GM03348 (cell line): ENCODE measurements at regions not wholly inside any gene's neighbourhood (a gene's known extent, or its start where the extent isn't known, plus 50 kb on each side); places are given as distances from the start of the nearest gene placed in this dataset.

Experiments used
- DNase-seq: peaks from one replicate; pipeline ENCODE4 v3.0.0; 2012; ENCODE audit warnings: low spot score

DNA sequence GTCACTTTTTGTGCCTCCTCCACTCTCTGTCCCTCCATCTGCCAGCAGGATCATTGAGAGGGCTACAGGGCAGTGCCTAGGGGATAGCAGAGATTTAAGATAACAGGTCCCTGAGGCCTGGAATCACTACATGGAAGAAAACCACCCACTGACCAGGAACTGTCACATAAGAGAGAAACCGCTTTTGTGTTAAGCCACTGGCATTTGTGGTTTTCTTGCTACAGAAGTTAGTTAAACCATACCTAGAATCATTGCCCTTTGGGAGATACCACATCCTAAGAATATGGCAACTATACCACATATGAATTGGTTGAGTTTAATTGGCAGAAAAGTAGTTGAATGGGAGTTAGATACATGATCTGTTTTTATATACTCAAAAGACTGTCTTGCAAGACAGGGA, 112.8 kb upstream of the LPP start:
- DNase-seq, result no peak

DNA sequence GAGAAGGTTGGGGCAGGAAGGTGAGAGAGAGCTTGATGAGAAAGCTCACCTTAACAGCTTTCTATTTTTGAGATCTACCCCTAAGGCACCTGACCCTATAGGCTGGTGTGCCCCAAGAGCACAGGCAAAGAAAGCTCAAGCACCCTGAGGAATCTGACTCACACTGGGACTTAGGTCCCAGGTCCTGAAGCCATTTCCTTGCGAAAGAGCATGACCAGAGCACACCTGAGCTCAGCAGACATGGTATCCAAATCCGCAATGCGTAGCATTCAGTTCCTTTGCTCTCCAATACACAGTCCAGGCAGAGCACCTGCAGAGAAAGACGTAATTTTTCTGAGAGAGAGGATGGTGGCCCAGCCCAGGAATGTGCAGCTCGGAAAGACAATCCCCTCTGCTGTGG, 112.1 kb upstream of the LPP start:
- no peak for DNase-seq

DNA sequence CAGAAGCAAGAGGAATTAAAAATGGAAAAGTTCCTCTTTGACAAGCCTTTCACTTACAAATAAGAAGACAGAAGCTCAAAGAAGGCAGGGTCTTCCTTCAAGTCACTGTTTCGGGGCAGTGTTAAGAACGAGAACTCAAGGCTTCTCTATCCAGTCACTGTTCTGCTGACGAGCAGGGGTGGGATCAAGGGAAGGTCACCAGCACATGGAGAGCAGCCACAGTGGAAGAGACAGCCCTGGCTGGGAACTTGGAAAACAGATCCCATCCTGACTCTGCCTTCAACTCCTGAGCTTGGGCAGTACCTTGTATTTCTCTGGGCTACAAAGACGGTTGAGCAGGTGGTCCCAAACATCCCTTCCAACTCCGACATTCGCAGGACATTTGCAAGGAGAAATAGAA, 111.5 kb upstream of the LPP start:
- DNase-seq, result no peak

DNA sequence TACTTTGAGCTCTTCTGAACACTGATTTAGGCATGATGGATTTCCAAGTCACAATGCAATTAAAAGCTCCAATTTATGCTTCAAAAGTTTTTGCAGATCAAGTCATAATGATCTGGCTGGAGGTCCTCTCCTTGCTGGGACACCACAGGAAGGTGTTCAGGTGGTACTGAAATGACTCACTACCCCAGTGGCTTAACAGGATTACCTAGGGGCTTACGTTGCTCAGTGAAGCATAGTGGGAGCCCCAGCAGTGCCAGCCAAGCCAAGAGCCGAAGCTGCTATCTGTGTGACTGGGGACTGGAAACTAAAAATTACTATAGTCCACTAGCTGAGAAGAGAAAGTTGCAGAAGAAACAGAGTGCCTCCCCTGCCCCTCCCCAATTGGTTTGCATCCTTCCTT, 110.1 kb upstream of the LPP start:
- DNase-seq, result no peak

DNA sequence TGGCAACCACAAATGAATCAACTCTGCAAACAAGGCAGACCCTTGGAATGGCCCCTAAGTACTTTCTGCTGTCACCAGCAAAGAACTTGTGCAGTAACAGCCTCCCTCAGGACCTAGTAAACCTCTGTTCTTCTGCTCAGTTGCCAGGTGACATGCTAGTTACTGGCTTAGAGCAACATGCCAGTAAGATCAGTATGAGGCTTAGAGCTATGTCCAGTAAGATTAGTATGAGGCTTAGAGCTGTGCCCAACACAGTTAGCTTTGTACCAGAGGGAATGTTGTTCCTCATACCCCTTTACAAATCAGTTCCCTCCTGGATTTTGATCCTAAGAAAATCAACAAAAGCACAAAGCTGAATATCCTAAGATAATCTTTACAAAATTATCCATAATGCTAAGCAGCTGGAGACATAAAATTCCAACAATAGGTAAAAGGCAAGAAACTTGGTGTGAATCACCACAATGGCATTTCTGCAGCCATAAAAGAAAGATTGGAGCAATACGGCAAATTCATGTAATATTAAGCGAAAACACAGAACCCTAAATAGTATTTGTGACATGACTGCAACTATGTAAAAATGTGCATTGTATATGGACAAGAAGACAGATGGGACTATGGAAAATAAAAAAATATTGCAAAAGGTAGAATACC, 107.3 kb upstream of the LPP start:
- DNase-seq, result no peak

DNA sequence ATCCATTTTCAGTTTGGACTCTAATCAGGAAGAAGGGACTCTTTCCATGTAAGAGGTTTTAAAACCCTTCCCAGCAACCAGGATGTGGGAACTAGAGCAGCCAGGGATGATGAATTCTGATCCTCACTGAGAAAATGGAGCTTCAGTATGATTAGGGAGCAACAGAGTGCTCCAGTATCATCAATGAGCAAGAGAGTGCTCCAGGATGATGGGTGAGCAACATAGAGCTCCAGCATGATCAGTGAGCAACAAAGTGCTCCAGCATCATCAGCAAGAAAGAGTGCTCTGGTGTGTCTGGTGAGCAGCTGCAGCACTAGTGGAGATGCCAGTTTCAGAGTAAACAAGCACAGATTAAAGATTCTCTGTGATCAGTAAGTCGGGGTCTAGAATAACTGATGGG, 106.4 kb upstream of the LPP start:
- DNase-seq, result no peak

DNA sequence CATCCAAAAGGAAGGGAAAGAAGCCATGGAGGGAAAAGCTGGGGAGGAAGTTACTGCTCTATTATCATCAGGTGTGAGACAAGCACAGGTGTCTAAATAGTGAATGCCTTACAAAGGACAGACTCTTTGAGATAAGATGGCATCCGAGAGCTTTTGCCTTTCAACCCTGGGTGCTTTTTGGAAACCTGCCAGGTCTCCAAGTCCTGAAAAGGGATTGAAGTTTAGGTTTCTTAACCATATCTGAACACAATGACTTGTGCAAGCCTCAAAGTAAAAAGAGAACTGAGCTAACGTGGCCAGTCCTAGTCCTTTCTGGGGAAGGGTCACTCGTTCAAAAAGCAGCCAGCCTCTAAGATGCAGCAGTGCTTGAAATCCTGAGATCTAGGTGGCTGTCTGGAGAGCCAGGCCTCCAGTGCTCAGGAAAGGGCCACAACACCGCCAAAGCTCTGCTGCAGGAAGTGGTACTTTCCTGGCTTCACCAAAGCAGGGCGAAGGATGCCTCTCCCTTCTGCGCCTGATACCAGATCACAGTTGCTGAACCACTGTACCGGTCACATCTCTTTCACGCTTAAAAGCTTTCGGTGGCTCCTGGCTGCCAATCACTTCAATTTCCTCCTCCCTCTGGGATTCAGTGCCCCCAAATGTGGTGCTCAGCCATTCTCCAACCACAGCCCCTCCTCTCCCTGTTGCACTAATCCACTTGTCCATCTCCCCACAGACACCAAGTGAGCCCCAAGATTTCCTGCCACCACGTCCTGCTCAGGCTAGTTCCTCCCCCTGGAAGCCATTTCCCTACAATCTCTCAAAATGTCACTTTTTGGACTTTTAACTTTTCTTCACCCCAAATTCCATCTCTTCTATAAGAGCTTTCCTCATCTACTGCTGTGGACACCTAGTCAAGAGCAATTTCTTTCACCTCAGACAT, 104.1 kb upstream of the LPP start:
- DNase-seq, result no peak

DNA sequence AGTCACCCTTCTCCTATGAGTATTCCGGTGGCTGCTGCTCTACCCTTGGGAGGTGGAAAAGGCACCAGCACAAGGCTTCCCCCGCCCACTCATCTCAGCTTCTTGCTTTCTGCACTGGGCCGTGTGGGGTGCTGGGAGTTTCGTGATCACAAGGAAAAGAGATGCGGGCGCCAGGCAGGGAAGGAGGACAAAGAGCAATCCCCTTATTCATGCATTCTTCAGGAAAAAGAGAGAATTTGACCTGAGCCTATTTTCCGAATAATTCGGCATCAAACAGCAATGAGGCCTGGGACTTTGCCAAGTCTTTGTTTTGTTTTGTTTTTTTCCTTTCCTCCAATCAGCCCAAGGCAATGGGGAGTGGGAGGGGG, 102.2 kb upstream of the LPP start:
- DNase-seq, result no peak

DNA sequence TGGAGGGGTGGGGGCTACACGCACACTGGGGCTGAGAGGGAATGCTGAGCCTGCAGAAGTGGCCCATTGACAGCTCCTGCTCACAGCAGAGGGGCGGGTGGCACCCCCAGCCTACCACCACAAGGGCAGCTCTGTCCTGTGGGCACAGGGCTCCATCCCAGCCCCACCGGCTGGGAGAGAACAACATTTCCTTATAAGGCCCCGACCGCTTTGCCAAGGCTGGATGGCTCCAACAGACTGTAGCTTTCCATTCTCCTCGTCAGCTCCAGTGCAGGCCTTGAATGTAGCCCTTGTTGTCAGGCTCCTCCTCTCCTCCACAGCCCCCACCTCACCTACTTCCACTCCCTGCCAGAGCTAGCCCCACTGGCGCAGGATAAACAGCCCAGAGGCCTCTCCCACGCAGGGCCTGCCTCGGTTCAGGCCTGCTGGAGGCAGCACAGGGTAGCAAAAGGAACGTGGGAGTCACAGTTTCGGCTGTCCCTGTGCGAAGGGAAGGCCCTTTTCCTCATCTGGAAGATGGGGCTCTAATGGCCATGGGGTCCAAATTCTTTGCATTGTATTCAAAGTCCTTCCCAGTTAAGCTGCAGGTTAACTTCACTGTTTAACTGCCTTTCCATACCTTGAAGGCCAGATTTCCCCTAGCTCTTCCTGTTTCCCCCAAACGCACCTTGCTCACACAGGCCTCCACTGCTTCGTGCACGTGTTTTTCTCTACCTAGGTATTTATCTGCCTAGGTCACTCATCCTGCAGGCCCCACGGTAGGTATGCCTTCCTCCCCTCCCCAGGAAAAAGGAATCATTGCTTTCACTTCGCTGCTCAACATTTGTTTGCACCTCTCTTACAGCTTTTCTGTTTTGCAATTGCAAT, 101.6 kb upstream of the LPP start:
- DNase-seq, result no peak

DNA sequence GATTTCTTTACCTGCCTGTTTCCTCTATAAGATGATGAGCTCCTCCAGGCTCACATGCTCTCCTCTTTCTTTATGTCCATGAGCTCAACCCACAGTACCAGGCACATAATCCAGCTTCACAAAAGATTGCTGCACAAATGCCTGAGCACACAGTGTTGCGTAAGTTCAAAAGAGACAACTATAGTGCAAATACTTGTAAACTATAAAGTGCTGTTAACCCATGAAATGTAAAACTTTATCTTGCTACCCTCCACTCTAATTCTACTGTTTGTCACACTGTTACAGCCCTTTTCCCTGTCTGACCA, 101.0 kb upstream of the LPP start:
- no peak for DNase-seq

DNA sequence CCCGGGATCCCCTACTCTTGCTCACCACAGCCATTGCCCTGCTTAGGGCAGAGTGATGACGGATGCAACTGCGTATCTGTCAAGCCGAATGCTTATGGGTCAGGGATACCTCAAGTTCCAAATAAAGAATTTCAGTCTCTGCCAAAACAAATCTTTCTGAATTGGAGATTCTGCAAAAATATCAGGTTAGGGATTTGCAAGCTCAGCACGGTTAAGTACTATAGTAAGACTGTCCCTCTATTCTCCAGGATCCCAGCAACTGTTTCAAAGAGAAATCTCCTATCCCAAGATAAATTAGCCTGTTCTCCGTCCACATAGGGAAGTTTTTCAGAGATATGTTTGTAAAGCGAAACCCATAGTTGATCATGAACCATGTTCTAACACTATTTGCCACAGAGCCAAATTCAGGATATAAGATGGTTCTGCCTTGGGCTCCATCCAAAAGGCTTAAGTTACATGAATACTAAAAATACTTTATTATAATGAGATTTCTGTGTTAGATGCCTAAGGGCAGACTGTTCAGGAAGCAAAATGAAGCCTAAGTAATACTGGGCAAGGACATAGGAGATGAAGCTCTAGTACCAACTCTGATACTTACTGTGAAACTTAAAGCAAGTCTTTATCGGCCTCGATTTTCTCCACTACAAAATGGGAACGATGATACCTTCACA, 100.1 kb upstream of the LPP start:
- no peak for DNase-seq

DNA sequence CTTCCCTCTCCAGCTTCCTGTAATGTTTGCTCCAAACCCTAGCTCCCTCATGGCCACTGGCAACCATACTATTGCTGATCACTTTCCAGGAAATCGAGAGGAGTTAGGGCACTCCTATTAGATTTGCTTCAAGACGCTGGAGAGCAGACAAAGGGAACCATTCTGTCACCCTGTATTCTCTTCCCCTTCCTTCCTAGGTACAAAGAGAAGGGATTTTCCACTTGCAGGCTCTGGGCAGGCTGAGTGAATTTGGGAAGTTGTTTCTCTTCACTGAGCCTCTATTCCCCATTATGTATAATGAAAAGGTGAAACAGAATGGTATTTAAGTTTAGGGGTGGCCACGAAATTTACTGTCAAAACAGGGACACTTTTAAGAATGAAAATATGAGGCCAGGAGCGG, 99.4 kb upstream of the LPP start:
- DNase-seq, result no peak

DNA sequence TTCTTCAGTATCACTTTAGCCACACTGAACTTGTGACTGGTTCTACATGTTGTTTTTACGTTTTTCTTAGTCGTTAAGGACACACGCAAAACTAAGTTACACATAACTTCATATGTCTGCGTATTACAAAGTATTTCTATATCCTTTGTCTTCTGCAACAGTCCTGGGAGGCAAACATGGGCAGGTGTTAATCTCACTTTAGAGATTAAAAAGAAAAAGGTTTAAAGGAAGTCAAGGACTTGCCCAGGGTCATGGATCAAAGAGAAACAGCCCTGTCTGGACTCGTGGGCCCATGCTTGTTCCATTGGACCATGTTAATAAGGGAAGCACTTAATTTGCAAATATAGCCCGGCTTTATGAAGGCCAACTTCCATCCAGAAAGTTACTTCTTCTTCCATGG, 98.6 kb upstream of the LPP start:
- no peak for DNase-seq

DNA sequence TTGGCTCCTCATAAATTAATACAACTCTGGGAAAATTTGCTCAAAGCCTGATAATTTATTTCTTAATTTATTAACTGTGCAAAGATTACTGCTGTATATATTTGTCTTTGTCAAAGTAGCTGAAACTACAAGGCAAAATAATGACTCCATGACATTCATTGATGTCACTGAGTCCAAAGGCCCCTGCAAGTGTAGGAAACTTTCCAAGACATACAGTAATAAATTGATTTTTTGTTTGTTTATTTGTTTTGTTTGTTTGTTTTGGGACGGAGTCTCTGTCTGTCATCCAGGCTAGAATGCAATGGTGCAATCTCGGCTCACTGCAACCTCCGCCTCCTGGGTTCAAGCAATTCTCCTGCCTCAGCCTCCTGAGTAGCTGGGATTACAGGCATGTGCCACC, 96.8 kb upstream of the LPP start:
- no peak for DNase-seq

DNA sequence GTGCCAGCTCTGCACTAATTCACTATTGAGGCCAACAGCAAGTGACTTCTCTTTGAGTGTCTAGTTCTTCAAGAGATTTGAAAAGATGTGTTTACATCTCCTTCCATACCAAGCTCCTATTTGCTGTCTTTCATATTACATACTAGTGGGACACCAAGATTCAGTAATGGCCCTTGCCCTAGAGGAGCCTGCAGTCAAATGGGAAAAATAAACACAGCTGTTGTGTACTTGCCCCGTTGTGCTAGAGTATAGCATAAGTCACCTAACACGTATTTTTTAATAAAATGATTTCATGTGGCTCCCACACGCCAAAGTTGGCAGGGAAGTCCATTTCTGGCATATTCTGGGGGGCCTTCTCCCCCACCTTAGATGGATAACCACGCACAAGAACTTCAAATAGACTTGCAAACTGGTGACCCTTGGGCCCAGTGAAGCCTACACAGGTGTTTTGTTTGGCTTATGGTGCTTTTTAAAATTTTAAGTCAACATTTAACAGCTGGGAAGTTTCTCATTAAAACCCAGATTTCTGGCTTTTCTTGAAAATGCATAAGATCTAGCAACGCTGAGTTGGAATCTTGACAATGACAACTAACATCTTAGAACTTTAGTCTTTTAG, 95.3 kb upstream of the LPP start:
- no peak for DNase-seq

DNA sequence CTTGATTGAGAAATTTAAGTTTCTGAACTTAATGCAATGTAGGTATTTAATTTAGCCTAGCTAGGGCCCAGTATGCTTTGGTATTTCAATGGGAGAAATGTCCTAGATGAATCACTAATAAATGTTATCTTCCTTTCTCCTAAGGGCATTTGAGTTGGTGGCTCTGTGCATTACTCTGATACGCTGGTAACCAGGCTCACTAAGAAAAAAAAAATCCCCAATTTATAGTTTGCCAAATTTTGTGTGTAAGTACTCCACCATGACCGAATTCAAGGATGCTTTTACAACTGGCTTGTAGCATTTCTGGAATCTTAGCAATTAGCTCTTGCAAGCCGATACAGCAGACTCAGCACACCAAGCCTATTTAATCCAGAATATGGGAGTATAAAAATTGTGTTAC, 94.6 kb upstream of the LPP start:
- no peak for DNase-seq

DNA sequence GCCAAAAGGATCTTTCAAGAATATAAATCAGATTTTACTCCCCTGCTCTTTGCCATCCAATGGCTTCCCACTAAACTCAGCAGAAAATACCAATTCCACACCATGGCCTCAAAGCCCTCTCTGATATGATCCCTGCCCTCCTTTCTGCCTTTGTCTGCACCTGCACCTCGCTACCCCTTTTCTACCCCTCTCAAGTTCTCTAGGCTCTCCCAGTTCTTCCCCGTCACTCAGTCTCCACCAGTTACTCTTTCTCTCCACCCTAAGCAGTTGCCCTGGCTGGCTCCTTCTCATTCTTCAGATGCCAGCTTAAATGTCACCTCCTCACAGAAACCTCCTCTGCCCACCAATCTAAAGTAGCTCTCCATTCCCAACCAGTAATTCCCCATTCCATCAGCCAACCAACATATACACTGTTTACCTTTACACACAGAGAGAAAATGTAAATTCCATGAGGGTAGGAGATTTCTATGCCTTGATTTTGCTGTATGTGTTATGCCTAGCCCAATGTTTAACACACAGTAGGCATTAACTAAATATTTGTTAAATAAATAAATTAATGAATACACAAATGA, 93.6 kb upstream of the LPP start:
- DNase-seq, result no peak

DNA sequence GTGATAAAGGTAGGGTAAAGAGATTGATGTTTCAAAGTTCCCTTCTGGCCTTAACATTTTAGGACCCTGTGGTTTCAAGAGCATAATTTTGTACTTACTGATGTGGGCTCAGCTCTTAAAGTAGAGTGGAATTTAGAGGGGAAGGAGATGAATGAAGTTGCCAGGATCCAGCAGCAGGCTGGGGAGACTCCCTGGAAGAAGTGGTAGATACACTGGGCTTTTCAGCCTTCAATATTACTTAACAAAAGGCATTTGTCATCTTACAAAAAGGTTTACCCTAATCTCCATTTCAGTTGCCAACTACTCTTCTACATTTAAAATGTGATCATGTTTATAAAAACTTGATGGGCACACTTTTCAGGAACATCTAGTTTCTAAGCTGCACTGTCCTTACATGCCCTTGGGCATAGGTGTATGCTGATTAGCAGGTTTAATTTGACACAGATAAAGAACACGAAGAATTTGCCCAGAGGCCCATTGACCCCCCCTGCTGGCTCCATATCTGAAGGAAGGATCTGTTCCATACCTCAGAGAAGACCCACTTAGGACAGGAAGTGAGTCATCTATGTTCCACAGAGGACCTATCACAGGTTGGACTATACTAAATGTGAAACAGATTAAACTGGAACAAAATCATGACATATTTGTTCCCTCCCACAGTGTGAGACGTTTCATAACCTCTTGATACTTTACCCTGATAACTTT, 93.0 kb upstream of the LPP start:
- peak; percentile 27 for DNase-seq

DNA sequence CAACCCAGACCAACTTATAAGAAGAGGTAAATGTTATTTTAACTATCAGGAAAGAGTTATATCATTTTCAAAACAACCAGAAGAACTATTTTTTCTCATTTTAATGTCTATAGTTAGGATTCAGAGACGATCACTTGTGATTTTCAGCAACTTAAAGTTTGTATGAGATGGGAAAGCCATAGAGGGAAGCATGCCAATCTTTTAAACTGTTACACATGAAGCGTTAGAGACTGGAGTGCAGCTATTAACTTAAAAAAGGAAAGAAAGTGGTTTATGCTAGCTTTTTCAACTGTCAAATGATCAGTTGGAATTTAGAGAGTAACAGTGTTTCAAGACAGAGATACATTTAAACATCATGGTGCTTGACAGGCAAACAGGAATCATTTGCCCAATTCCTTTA, 91.7 kb upstream of the LPP start:
- DNase-seq, result no peak

DNA sequence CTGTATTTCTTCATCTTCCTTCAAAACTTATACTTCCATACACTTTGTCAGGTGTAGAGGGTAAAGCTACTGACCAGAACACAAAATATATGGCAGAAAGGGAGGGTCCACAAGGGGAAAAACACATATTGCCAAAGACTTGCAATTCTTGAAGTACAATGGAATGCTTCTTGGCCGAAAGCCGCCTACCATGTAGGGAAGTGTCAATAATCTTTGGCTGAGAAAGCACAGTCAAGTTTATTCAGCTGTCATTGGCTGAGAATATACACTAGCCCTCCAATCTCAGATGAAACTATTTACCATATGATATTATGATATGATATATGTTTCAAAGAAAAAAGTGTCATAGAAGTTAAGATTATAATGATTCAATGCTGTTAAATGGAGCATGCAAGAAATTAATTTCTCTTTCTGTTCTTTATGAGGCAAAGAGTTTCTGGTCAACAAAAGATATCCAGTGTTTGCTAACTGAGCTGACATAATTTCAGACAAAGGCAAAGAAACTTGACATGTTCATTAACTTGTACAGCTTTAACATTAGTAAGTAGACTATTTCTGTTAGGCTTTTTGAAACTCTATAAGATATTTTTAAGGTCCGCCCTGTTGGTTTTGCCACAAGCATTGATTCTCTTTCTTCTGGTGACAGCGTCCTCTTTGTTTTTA, 89.0 kb upstream of the LPP start:
- no peak for DNase-seq

DNA sequence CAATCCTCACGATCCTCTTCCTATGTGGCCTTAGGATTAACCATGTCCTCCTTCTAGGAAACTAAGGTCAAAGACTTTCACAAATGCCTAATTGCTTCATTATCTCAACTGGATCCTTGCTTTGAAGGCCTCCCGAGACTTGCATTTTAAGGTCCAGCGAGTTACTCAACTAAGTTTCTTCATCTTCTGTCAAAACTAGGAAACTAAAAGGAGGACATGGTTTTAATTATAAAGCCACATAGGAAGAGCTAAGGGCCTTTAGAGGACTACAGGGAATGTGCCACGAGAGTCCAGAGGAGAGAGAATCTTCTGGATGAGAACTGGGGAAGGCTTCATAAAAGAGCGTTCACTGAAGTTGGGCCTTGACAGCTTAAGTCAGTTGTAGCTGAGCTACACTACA, 87.8 kb upstream of the LPP start:
- DNase-seq, result peak; percentile 9
